ENCODE measurements at regions not wholly inside any gene's neighbourhood (a gene's known extent, or its start where the extent isn't known, plus 50 kb on each side); places are given as distances from the start of the nearest gene placed in this dataset.

GRCh38 chr1:208835781-208836180 is 591.6 kb upstream of the PLXNA2 start:
- H3K9me3 Mint-ChIP-seq (ENCODE audit: low read depth), result no peaks in the 10 kb centered on the region
- peak overlapping the region; percentile 8 for H3K27ac Mint-ChIP-seq
- H3K27me3 Mint-ChIP-seq, result no peaks in the 10 kb centered on the region
- H3K4me1 Mint-ChIP-seq (ENCODE audit: low read depth), result peaks cover 15% of the 10 kb centered on the region
- H3K36me3 Mint-ChIP-seq (ENCODE audit: insufficient read depth), result no peaks in the 10 kb centered on the region
- no peak overlapping the region for H3K4me3 Mint-ChIP-seq (ENCODE audit: low read depth)
- TF ChIP-seq CTCF (IDR thresholded peaks at IDR 0.05; ENCODE audit: unreplicated experiment), result no peak
- no peak for DNase-seq (ENCODE audit: low spot score, unreplicated experiment)

- Mint-ChIP-seq H3K36me3 (ENCODE audit: insufficient read depth) (no peaks in the 10 kb centered on the region), H3K27ac (no peak overlapping the region), H3K27me3 (no peaks in the 10 kb centered on the region), H3K9me3 (ENCODE audit: low read depth) (no peaks in the 10 kb centered on the region), H3K4me1 (ENCODE audit: low read depth) (peaks cover 15% of the 10 kb centered on the region), H3K4me3 (ENCODE audit: low read depth) (no peak overlapping the region)
- DNase-seq (ENCODE audit: low spot score, unreplicated experiment), result no peak
- TF ChIP-seq CTCF (IDR thresholded peaks at IDR 0.05; ENCODE audit: unreplicated experiment), result no peak
Observed at GRCh38 chr1:208837242-208837641, 593.1 kb upstream of the PLXNA2 start.

- H3K27me3 Mint-ChIP-seq, result no peaks in the 10 kb centered on the region
- TF ChIP-seq CTCF (IDR thresholded peaks at IDR 0.05; ENCODE audit: unreplicated experiment), result no peak
- no peak overlapping the region for H3K4me3 Mint-ChIP-seq (ENCODE audit: low read depth)
- H3K9me3 Mint-ChIP-seq (ENCODE audit: low read depth), result no peaks in the 10 kb centered on the region
- peaks cover 6% of the 10 kb centered on the region for H3K4me1 Mint-ChIP-seq (ENCODE audit: low read depth)
- H3K36me3 Mint-ChIP-seq (ENCODE audit: insufficient read depth), result no peaks in the 10 kb centered on the region
- H3K27ac Mint-ChIP-seq, result no peak overlapping the region
- DNase-seq (ENCODE audit: low spot score, unreplicated experiment), result no peak
Observed at GRCh38 chr1:208841436-208841835, 597.3 kb upstream of the PLXNA2 start.

- no peak for TF ChIP-seq CTCF (IDR thresholded peaks at IDR 0.05; ENCODE audit: unreplicated experiment)
- no peak overlapping the region for H3K27ac Mint-ChIP-seq
- no peaks in the 10 kb centered on the region for H3K27me3 Mint-ChIP-seq
- no peaks in the 10 kb centered on the region for H3K9me3 Mint-ChIP-seq (ENCODE audit: low read depth)
- DNase-seq (ENCODE audit: low spot score, unreplicated experiment), result no peak
- no peak overlapping the region for H3K4me3 Mint-ChIP-seq (ENCODE audit: low read depth)
- no peaks in the 10 kb centered on the region for H3K4me1 Mint-ChIP-seq (ENCODE audit: low read depth)
- no peaks in the 10 kb centered on the region for H3K36me3 Mint-ChIP-seq (ENCODE audit: insufficient read depth)
Observed at GRCh38 chr1:208842451-208842850, 598.3 kb upstream of the PLXNA2 start.

- H3K4me1 Mint-ChIP-seq (ENCODE audit: low read depth), result no peaks in the 10 kb centered on the region
- H3K27me3 Mint-ChIP-seq, result no peaks in the 10 kb centered on the region
- TF ChIP-seq CTCF (IDR thresholded peaks at IDR 0.05; ENCODE audit: unreplicated experiment), result no peak
- no peak for DNase-seq (ENCODE audit: low spot score, unreplicated experiment)
- no peaks in the 10 kb centered on the region for H3K9me3 Mint-ChIP-seq (ENCODE audit: low read depth)
- H3K27ac Mint-ChIP-seq, result no peak overlapping the region
- no peaks in the 10 kb centered on the region for H3K36me3 Mint-ChIP-seq (ENCODE audit: insufficient read depth)
- H3K4me3 Mint-ChIP-seq (ENCODE audit: low read depth), result no peak overlapping the region
Observed at GRCh38 chr1:208844158-208844557, 600.0 kb upstream of the PLXNA2 start.
